GM19328 (cell line): ENCODE measurements at regions not wholly inside any gene's neighbourhood (a gene's known extent, or its start where the extent isn't known, plus 50 kb on each side); places are given as distances from the start of the nearest gene placed in this dataset.
"Not testable (repeated sequence)": the region's sequence is repeated elsewhere in the genome, so short reads cannot be mapped to it uniquely, and the experiment has no call there.

ENCODE experiments used
- ATAC-seq: cut with Tn5 transposase; IDR thresholded peaks from one replicate; pipeline ENCODE4 v1.9.1; 2021; ENCODE audit warnings: mild to moderate bottlenecking, moderate library complexity; ENCODE audit not compliant: unreplicated experiment

DNA sequence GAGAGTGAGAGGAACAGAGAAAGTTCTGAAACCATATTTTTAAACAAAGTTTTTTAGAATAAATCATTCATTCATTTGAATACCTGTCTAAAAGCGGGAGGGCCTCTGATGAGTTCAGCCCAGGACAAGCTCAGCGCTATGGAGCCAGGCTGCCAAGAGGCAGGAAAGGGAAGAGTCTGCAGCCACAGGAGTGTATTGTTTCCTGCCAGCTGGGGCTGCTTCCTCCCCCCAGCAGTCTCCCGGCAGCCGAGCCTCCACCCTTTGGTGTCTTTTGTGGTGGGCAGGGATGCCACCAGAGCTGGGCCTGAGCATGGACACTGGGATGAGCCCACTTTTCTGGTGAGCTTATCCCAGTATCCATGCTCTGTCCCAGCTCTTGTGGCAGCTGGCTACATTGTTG is 199.5 kb upstream of the TPRG1 start:
- no peak for ATAC-seq

DNA sequence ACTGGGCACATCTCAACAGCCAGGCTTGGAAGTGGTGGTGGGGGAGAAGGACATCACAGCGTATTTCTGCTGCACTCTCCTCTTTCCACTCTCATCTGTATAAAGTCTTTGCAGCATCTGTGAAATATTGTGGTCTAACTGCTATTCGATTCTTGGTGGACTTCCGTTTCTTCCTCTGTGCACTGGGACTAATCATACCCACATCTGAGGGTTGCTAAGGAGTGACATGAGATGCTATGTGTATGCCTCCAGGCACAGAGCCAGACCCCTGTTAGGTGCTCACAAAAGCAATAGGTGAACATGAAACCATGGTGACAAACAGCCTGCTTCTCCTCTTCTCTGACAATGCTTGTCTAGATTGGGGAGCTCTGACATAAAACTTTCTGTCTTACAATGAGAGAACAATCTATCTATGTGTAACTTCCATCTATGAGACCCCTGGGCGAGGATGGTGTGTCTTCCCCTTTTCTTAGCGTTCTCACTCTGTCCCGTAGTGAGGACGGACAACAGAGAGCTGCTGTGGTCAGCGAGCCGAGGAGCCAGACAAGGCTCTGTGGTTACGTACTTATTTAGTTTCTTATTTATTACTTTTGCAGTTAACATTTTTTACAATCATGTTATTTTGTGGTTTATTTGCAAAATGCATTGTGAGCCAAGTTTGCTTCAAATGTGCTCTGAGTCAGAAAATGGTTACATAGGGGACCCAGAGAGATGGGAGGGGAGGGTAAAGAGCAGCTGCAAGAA is 196.7 kb upstream of the TPRG1 start:
- no peak for ATAC-seq

DNA sequence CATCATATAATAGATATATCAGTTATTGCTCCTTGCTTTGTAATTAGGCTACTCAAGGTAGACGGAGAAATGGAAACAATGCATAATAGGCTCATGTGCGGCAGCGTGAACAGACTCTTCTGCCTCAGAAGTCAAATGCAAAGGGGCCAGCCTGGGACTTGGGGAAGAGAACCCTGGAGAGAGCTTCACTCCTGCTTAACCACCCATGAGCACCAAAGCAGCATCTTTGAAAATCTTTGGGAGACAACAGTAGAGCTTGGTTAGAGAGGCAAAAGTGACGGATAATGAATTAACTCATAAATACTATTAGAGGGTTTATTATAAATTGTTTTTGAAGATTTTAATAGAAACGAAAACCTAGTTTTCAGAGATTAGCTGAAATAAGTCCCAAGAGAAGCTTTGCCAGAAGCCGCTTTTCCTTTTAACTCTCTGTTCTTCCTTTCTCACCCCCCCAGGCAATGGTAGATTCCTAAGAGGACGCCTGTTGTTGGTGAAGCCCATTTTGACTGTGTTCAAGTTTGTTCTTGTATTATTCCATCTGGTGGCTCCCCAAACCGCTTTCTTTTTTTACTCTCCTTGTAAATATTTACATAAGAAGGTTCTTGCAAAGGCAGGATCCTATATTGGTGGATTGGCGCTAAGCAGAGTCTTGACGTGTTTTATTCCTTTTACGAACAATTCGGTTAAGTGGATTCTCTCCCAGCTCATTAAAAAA is 196.0 kb upstream of the TPRG1 start:
- no peak for ATAC-seq

DNA sequence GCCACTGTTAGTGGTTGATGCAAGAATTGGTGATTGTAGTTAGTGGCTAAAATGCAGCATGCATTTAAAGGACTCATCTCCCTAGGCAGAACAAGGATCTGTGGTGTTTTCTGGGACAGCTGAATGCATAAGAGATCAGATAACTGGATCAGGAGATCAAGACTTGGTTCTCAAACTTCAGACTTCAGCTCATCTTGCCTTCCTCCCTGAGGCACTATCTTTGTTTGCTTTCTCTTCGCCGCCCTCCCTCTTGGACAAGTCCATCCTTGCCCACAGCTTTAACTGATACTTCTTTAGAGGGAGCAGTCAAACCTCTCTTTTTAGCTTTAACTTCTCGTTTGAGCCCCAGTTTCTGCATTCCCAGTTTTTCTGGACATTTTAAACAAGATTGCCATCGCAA is 195.4 kb upstream of the TPRG1 start:
- no peak for ATAC-seq

DNA sequence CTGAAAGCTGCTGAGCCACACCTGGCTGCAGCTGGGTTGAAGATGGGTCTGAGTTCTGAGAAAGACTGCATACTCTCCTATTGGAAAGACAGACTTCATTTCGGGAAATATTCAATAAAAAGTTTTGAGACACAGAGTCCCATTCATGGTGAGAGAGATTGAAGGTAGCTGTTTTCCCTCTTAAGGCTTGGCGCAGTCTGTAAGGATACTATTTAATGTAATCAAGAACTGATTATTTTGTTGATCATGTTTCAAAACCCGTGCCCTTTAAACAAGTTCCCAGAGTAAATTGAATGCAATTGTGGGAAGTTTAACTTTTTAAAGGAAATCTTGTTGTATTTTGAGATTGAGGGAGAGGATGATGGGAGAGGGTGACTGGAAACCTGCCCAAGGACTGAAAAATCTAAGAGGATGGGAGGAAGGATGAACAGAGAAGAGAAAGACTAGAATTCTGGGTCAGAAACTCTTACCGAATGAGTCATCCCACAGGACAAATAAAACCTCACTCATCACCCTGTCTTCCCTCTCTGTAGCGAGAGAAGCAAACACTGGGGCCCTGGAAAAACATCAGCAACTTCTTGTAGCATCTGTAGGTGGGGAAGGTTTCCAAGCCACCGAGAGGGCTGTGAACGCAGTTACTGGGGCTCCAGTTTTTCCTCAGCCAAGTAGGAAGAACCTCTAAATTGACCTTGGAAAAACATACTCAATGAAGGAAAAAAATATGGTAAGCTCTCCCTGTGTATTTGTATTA is 193.2 kb upstream of the TPRG1 start:
- ATAC-seq = no peak

DNA sequence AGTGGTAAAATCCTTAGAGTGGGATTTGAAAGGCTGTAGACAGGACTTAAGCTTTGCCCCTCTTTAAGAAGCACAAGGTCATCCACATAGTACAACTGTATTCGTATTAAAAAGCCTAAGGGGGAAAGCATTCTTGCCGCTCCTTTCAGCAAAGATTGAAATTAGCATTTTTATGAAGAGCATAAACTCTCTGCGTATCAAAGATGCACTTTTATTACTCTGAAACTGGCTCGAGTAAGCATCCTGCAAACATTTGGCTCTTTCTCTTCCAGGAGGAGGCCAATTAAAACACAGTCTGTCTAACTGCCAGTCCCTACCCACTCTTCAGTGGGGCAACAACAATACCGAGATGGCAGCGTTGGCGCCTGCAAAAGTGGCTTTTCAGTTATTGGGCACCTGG is 192.5 kb upstream of the TPRG1 start:
- no peak for ATAC-seq

DNA sequence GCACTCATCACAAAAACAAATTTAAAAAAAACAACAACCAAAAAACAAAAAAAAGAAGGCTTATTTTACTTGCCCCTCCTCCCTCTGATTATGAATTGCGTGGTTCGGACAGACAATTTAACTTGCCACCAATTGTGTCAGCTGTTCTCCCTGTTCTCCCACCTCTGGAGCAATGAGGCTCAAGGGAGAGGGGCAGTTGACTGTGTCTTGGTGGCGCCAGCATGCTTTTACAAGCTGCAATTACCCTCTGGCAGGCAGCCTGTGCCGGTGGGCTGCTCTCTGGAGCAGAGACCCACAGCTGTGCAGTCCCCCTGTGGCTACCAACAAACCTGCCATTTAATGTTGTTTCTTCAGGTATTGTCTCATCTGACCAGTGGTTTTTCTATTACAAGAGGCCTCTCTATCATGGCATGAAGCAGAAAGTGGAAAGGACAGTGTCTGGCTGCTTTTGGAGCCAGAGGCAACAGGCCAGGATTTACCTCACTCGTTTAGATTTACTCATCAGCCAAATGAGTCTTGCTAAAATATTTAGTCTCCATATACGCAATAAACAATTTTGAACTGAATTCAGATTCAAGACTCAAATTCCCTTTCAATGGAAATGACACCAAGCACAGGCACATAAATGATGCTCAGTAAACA is 192.0 kb upstream of the TPRG1 start:
- ATAC-seq = no peak

DNA sequence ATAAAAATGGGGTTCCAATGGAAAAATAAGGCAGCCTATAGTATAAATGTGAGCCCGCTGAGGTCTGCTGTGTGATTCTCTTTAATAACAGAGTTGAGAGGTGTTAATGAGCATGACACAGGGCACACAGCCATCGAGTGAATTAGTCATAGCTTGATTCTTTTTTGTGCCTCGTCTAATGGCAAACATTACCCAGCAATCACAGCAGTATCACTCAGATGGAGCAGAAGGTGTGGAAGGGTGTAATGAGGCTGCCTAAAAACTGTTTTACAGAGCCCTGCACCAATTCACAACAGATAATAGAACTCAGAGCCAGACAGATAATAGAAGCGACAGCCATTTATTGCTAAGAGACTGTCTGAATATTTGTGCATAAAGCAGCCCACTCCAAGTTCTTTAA is 178.6 kb upstream of the TPRG1 start:
- no peak for ATAC-seq

DNA sequence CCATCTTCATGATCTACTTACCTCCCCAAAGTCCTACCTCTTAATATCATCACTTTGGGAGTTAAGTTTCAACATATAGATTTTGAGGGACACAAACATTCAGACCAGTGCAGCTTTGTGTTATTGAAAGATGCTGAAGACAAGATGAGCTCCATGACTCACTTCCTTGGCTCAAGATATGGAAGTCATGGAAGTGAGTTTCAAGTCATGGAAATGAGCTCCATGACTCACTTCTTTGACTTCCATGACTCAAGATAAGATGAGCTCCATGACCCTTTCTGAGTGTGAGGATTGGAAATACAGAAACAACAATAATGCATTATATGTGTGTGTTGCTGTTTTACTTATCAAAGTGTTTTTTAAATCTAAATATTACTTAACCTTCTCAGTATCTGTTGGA is 170.2 kb upstream of the TPRG1 start:
- ATAC-seq = no peak

DNA sequence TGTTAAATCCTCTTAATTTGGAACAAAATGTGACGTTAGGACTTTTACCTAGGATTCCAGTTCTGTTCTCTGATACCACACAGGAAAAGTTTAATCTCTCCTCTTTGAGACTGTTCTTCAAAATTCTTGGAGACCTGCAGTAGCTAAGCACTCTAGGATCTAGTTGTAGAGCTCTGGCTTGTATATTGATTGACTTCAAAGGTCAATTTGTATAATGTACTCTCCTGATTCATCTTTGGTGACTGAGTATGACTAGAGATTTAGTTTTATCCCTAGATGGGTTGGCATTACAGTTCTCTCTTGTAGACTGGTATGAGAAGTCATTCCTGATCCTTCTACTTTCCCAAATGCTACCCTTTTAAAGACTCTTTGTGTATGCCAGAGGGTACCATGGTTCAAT is 168.4 kb upstream of the TPRG1 start:
- no peak for ATAC-seq

DNA sequence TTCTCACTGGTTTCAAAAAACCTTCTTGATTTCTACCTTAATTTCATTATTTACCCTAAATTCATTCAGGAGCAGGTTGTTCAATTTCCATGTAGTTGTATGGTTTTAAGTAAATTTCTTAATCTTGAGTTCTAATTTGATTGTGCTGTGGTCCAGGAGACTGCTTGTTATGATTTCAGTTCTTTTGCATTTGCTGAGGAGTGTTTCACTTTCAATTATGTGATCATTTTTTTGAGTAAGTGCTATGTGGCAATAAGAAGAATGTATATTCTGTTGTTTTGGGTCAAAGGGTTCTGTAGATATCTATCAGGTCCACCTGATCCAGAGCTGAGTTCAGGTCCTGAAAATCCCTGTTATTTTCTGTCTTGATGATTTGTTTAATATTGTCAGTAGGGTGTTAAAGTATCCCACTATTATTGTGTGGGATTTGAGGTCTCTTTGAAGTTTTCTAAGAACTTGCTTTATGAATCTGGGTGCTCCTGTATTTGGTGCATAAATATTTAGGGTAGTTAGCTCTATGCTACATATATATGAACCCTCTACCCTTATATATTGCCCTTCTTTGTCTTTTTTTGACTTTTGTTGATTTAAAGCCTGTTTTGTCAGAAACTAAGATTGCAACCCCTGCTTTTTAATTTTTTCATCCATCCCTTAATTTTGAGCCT is 158.4 kb upstream of the TPRG1 start:
- ATAC-seq = no peak

DNA sequence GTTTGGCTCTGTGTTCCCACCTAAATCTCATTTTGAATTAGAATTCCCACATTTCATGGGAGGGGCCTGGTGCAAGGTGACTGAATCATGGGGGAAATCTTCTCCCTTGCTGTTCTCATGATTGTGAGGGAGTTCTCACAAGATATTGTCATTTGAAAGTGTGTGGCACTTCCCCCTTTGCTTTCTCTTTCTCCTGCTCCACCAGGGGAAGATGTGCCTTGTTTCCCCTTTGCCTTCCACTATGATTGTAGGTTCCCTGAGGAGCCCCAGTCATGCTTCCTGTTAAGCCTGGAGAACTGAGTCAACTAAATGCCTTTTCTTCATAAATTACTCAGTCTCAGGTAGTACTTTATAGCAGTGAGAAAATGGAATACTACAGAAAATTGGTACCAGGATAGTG is 157.2 kb upstream of the TPRG1 start:
- ATAC-seq = no peak

DNA sequence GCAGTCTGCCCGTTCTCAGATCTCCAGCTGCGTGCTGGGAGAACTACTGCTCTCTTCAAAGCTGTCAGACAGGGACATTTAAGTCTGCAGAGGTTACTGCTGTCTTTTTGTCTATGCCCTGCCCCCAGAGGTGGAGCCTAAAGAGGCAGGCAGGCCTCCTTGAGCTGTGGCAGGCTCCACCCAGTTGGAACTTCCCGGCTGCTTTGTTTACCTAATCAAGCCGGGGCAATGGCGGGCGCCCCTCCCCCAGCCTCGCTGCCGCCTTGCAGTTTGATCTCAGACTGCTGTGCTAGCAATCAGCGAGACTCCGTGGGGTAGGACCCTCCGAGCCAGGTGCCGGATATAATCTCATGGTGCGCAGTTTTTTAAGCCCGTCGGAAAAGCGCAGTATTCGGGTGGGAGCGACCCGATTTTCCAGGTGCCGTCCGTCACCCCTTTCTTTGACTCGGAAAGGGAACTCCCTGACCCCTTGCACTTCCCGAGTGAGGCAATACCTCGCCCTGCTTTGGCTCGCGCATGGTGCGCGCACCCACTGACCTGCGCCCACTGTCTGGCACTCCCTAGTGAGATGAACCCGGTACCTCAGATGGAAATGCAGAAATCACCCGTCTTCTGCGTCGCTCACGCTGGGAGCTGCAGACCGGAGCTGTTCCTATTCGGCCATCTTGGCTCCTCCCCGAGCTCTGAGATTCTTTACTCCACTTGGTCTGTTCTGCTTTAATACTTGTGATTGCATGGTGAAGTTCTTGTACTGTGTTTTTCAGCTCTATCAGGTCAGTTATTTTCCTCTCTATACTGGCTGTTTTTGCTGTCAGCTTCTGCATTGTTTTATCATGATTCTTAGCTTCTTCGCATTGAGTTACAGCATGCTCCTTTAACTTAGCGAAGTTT is 148.9 kb upstream of the TPRG1 start:
- ATAC-seq = not testable (repeated sequence)

DNA sequence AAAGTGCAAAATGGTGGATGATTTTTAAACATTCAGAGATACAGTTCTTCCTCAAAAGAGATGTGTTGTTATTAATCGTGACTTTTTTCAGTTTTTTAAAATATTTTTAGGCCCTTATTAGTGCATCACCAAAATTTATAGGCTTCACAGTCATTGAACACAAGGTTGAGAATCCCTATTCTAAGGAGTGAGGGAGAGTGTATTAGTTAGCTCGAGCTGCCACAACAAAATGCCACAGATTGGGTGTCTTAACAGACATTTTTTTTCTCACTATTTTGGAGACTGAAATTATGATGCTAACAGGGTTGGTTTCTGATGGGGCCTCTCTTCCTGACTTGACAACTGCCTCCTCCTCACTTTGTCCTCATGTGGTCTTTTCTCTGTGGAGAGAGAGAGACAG is 145.9 kb upstream of the TPRG1 start:
- ATAC-seq = no peak

DNA sequence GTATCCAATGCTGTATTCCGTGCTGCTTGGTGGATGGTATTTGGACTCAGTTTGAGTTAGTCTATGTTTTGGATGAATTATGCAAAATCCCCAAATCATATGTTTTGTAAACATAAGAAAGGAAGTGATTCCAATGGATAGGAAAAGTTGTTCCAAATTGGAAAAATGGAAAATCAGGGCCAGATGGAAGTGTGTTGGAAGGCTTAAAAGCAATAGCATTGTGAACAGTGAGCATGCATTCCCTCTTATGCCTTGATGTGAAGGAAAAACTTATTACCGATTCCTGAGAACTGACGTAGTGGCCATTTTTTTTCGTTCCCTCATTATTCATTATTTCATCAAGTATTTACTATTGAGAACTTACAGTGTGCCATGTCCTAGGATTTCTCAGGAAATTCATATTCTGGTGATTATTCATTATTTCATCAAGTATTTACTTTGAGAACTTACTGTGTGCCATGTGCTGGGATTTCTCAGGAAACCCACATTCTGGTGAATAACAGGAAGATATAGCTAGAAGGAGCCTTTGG is 144.1 kb upstream of the TPRG1 start:
- no peak for ATAC-seq

DNA sequence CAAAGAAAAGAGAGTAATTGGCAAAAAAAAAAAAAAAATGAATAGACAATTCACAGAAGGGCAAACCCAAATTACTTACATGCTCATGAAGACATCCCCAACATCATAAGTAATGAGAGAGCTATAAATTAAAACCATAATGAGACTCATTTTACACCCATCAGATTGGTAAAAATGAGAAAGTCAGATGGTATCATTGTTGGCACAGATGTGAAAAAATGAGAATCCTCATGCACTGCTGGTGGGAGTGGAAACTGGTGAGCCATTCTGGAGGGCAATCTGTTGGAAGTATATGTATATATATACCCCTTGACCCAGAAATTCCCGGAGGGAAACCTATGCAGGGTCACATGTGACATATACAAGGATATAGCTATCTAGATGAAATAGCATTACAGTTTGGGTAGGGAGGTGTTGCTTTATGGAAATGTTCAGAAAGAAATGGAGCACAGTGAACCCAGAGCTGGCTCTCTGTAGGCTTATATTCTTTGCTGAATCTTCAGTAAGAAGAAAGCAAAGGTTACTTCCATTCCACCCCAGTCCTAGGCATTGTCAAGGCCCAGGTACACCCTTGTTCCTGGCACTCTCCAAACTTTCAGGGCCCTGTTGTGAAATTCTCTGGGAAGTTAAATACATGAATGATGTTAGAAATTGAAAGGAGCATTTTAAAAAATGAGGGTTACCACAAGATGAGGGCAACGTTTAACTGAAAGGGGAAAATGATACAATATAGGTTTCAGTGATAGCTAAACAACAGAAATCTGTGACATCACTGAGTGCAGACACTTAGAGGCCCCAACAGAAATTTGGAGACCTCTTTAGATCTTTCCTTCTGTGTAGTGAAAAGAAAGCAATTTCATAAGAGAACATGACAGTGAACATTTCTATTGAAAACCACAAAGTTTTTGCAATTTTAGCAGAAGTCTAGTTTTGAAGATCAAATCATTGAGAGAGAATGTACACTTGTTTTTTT is 132.7 kb upstream of the TPRG1 start:
- ATAC-seq = no peak

DNA sequence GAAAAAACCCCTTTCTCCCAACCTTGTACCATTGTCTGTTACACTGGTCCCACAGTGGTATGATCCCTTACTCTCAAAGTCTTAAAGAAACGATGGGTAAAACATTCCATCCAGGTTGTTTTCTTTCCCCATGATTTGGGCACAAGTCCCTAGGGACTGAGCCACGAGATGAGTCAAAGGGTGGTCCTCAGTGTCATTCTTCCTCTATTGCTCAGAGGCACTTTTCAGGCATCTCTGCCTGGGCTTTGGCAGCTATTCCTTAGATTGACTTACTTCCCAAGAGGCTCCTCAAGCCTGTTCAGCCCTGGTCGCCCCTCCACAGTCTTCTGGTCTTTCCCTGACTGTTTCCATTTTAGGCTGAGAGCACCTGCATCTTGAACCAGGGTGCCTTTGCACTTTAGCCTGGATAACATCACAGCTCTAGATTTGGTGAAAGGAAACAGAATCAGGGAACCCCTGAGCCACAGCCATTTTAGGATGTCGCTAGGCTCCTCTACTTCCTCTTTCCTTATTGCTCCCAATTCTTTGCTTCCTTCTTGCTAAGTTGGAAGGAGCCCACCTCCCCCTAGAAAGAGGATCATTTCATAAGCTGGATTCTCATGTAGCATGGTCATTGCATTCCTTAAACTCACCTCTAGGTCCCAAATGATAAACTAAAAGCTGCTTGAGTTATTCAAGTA is 131.0 kb upstream of the TPRG1 start:
- ATAC-seq = no peak

DNA sequence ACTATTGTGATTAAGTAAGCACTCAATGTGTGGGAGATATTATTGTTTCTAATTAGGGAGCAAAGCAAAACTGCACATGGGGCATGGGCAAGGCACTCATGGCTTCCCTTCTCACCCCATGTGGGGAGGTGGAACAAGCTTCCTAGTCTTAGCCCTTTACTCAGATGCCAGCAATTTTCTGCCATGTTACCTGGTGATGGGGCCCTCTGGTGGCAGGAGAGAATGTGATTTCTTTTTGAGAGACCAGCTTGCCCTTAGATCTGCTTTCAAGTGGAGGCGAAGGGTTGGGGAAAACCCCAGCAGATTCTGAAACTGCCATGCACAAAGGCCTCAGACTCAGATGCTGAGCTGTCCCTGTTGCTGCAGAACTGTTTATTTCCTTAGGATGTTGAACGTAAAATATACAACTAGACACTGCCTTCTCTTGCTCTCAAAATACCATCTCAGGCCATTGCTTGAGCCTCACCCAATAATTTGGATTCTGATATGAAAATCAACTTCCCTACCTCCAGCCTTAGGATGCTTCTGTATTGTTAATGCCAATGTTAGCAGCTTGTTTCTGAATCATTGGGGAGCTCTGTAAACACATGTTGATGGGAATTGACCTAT is 130.2 kb upstream of the TPRG1 start:
- ATAC-seq = peak; percentile 93
